ENCODE measurements at regions not wholly inside any gene's neighbourhood (a gene's known extent, or its start where the extent isn't known, plus 50 kb on each side); places are given as distances from the start of the nearest gene placed in this dataset.
"Not testable (repeated sequence)": the region's sequence is repeated elsewhere in the genome, so short reads cannot be mapped to it uniquely, and the experiment has no call there.

DNA sequence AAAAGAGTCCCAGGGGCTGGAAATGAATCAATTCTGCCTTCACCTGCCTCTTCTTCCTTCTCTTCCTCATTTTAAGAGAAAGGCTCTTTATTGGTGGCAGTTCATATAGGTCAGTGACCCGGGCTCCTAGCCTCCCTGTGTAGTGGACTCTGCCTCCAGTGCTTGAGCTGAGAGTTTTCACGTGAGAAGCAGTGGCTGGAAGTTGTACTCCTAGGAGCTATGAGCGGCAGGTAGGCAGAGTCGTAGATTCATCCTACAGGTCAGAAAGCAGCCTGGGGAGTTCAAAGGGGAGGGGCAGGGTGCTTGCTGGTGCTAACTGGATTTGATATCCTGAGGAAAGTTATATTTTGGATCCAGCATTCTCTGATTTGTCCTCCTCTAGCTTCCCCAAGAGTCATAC is 101.1 kb downstream of the RPLP1 start:
- no peaks in the 10 kb centered on the region for H3K36me3 Mint-ChIP-seq (ENCODE audit: low read depth)
- no peak overlapping the region for H3K27ac Mint-ChIP-seq
- H3K4me1 Mint-ChIP-seq = no peaks in the 10 kb centered on the region
- intact Hi-C loops (cut with micrococcal nuclease) = no loop called here
- H3K27me3 Mint-ChIP-seq = peaks cover 10% of the 10 kb centered on the region
- peaks cover 13% of the 10 kb centered on the region for H3K9me3 Mint-ChIP-seq
- DNase-seq = no peak
- H3K4me3 Mint-ChIP-seq = no peak overlapping the region

DNA sequence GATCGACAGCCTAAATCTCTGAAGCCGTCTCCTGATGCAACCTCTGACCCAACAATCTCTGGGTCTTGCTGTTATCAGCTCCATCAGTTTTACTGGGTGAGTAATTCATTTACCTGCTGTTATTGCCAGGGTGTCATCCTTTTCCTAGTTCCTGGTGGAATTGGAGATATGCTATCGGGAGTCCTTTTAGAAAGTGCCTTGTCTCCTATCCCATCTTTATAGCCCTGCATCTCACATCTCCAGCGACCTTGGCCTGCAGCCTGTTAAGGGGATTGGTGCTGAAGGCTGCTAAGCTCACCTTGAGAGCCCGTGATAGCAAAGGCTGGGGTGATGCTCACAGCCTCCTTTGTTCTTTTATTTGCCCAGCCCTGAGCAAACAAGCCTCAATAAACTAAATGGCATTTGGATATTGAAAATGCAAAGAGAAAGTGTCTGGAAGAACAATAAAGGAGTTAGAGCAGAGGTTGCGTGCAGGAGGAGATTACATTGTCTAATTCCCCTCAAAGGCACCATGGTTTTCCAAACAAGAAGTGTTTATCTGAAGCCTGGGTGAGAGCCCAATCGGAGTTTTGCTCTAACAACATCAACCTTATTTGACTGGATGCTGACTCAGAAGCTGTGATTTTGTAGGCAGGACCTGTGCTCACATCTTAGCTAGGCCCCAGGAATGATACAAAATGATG is 101.8 kb downstream of the RPLP1 start:
- H3K9me3 Mint-ChIP-seq = peaks cover 13% of the 10 kb centered on the region
- H3K27me3 Mint-ChIP-seq = peaks cover 6% of the 10 kb centered on the region
- no peak for DNase-seq
- H3K27ac Mint-ChIP-seq = no peak overlapping the region
- H3K4me3 Mint-ChIP-seq = no peak overlapping the region
- intact Hi-C loops (cut with micrococcal nuclease) = no loop called here
- H3K36me3 Mint-ChIP-seq (ENCODE audit: low read depth) = no peaks in the 10 kb centered on the region
- H3K4me1 Mint-ChIP-seq = no peaks in the 10 kb centered on the region

- intact Hi-C loops (cut with micrococcal nuclease) = no loop called here
- Mint-ChIP-seq H3K36me3 (ENCODE audit: low read depth) (no peaks in the 10 kb centered on the region), H3K4me3 (no peak overlapping the region), H3K4me1 (no peaks in the 10 kb centered on the region), H3K9me3 (peaks cover 13% of the 10 kb centered on the region), H3K27ac (no peak overlapping the region), H3K27me3 (peaks cover 4% of the 10 kb centered on the region)
- no peak for DNase-seq
Measured at GRCh38 chr15:69555080-69555479, 102.5 kb downstream of the RPLP1 start.

GRCh38 chr15:69556344-69556743 is 103.7 kb downstream of the RPLP1 start:
- DNase-seq = no peak
- intact Hi-C loops (cut with micrococcal nuclease) = no loop called here
- Mint-ChIP-seq H3K4me1 (no peaks in the 10 kb centered on the region), H3K36me3 (ENCODE audit: low read depth) (no peaks in the 10 kb centered on the region), H3K27ac (no peak overlapping the region), H3K9me3 (peaks cover 9% of the 10 kb centered on the region), H3K4me3 (no peak overlapping the region), H3K27me3 (peaks cover 2% of the 10 kb centered on the region)

GRCh38 chr15:69557020-69557706 is 104.5 kb downstream of the RPLP1 start:
- H3K27ac Mint-ChIP-seq = no peak overlapping the region
- H3K27me3 Mint-ChIP-seq = peaks cover 5% of the 10 kb centered on the region
- H3K4me1 Mint-ChIP-seq = no peaks in the 10 kb centered on the region
- intact Hi-C loops (cut with micrococcal nuclease) = no loop called here
- DNase-seq = no peak
- peaks cover 5% of the 10 kb centered on the region for H3K9me3 Mint-ChIP-seq
- no peak overlapping the region for H3K4me3 Mint-ChIP-seq
- no peaks in the 10 kb centered on the region for H3K36me3 Mint-ChIP-seq (ENCODE audit: low read depth)

- H3K36me3 Mint-ChIP-seq (ENCODE audit: low read depth) = no peaks in the 10 kb centered on the region
- DNase-seq = no peak
- no peaks in the 10 kb centered on the region for H3K4me1 Mint-ChIP-seq
- no peak overlapping the region for H3K27ac Mint-ChIP-seq
- H3K27me3 Mint-ChIP-seq = peaks cover 6% of the 10 kb centered on the region
- H3K9me3 Mint-ChIP-seq = no peaks in the 10 kb centered on the region
- intact Hi-C loops (cut with micrococcal nuclease) = no loop called here
- no peak overlapping the region for H3K4me3 Mint-ChIP-seq
Measured at GRCh38 chr15:69557707-69558409, 105.2 kb downstream of the RPLP1 start.

GRCh38 chr15:69559440-69560190 is 107.0 kb downstream of the RPLP1 start:
- Mint-ChIP-seq H3K9me3 (no peaks in the 10 kb centered on the region), H3K36me3 (ENCODE audit: low read depth) (no peaks in the 10 kb centered on the region), H3K4me1 (no peaks in the 10 kb centered on the region), H3K4me3 (no peak overlapping the region), H3K27ac (no peak overlapping the region), H3K27me3 (peaks cover 11% of the 10 kb centered on the region)
- no peak for DNase-seq
- intact Hi-C loops (cut with micrococcal nuclease) = no loop called here

DNA sequence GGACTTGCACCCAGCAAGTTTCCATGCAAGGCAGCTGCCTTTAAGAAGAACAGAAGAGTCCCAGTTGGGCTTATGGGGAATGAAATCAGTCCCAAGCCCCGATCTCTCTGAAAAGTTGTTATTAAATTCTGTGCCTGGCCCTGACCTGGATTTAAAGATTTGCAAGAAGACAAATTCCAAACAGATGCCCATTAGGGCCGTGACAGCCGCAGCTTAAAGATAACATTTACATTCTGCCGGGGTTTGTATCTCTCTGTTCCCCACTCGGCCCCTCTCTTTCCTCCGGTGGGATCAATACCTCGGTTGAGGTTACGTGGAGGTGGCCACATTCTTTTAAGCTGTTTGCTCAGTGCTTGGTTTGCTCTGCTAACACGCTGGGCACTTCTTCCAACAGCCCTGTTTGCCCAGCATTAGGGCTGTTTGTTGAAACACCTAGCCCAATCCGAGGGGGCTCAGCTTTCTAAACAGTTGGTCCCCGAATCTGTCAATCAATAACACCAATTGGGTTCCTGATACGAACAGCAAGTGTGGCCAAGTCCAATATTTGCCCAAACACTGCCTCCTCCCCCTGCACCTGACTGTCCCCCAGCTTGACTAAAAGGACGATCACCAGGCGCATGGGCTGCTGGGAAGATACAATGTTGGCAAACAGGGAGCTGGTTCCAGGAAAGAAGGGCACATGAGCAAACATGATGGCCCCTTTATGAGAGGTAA is 108.6 kb downstream of the RPLP1 start:
- H3K9me3 Mint-ChIP-seq = no peaks in the 10 kb centered on the region
- DNase-seq = no peak
- no peaks in the 10 kb centered on the region for H3K36me3 Mint-ChIP-seq (ENCODE audit: low read depth)
- H3K4me1 Mint-ChIP-seq = no peaks in the 10 kb centered on the region
- H3K4me3 Mint-ChIP-seq = no peak overlapping the region
- no peak overlapping the region for H3K27ac Mint-ChIP-seq
- H3K27me3 Mint-ChIP-seq = peaks cover 11% of the 10 kb centered on the region
- intact Hi-C loops (cut with micrococcal nuclease) = no loop called here

GRCh38 chr15:69562116-69562515 is 109.5 kb downstream of the RPLP1 start:
- Mint-ChIP-seq H3K27me3 (peaks cover 11% of the 10 kb centered on the region), H3K4me1 (no peaks in the 10 kb centered on the region)
- DNase-seq = no peak

GRCh38 chr15:69562564-69562963 is 109.9 kb downstream of the RPLP1 start:
- Mint-ChIP-seq H3K27me3 (peaks cover 11% of the 10 kb centered on the region), H3K4me1 (no peaks in the 10 kb centered on the region), H3K27ac (no peak overlapping the region), H3K9me3 (no peaks in the 10 kb centered on the region), H3K36me3 (ENCODE audit: low read depth) (no peaks in the 10 kb centered on the region), H3K4me3 (no peak overlapping the region)
- intact Hi-C loops (cut with micrococcal nuclease) = no loop called here
- no peak for DNase-seq

More at GRCh38 chr15:69562116-69562515, 109.5 kb downstream of the RPLP1 start:
- intact Hi-C loops (cut with micrococcal nuclease) = no loop called here
- no peaks in the 10 kb centered on the region for H3K9me3 Mint-ChIP-seq
- no peaks in the 10 kb centered on the region for H3K36me3 Mint-ChIP-seq (ENCODE audit: low read depth)
- no peak overlapping the region for H3K4me3 Mint-ChIP-seq
- H3K27ac Mint-ChIP-seq = no peak overlapping the region

GRCh38 chr15:69565066-69565655 is 112.5 kb downstream of the RPLP1 start:
- Mint-ChIP-seq H3K9me3 (no peaks in the 10 kb centered on the region), H3K4me1 (no peaks in the 10 kb centered on the region), H3K4me3 (no peak overlapping the region), H3K27me3 (peaks cover 17% of the 10 kb centered on the region), H3K27ac (no peak overlapping the region), H3K36me3 (ENCODE audit: low read depth) (no peaks in the 10 kb centered on the region)
- no peak for DNase-seq
- intact Hi-C loops (cut with micrococcal nuclease) = no loop called here

- peaks cover 16% of the 10 kb centered on the region for H3K27me3 Mint-ChIP-seq
- H3K27ac Mint-ChIP-seq; H3K9me3 Mint-ChIP-seq; H3K4me3 Mint-ChIP-seq; H3K4me1 Mint-ChIP-seq; intact Hi-C loops (cut with micrococcal nuclease); DNase-seq; H3K36me3 Mint-ChIP-seq (ENCODE audit: low read depth): not testable (repeated sequence)
Measured at GRCh38 chr15:69567238-69567760, 114.7 kb downstream of the RPLP1 start.

Data from activated CD4-positive, alpha-beta T cell treated with anti-CD3 and anti-CD28 coated beads, Interleukin-2, amount 10 ng/mL, durations not matched to agents 24 days and 14 days (primary cell).